GM19467 (cell line): ENCODE measurements at regions not wholly inside any gene's neighbourhood (a gene's known extent, or its start where the extent isn't known, plus 50 kb on each side); places are given as distances from the start of the nearest gene placed in this dataset.
"Not testable (repeated sequence)": the region's sequence is repeated elsewhere in the genome, so short reads cannot be mapped to it uniquely, and the experiment has no call there.

Experiments used
- ATAC-seq: cut with Tn5 transposase; IDR thresholded peaks from one replicate; pipeline ENCODE4 v1.9.1; 2021; ENCODE audit warnings: mild to moderate bottlenecking, moderate library complexity; ENCODE audit not compliant: unreplicated experiment

GRCh38 chr13:66237411-66238062 is 992.6 kb downstream of the PCDH9 start:
- ATAC-seq, result no peak

- no peak for ATAC-seq
These were observed 996.0 kb downstream of the PCDH9 start for GRCh38 chr13:66234159-66234558.

DNA sequence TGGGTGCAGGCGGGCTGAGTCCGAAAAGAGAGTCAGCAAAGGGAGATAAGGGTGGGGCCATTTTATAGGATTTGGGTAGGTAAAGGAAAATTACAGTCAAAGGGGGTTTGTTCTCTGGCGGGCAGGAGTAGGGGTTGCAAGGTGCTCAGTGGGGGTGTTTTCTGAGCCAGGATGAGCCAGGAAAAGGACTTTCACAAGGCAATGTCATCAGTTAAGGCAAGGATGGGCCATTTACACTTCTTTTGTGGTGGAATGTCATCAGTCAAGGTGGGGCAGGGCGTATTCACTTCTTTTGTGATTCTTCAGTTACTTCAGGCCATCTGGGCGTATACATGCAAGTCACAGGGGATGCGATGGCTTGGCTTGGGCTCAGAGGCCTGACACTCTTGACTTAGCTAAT is 998.2 kb downstream of the PCDH9 start:
- ATAC-seq, result not testable (repeated sequence)

- ATAC-seq, result no peak
These were observed 1005.1 kb downstream of the PCDH9 start for GRCh38 chr13:66225072-66225471.

- no peak for ATAC-seq
These were observed 1005.5 kb downstream of the PCDH9 start for GRCh38 chr13:66224663-66225062.

- no peak for ATAC-seq
These were observed 1007.2 kb downstream of the PCDH9 start for GRCh38 chr13:66222926-66223325.

DNA sequence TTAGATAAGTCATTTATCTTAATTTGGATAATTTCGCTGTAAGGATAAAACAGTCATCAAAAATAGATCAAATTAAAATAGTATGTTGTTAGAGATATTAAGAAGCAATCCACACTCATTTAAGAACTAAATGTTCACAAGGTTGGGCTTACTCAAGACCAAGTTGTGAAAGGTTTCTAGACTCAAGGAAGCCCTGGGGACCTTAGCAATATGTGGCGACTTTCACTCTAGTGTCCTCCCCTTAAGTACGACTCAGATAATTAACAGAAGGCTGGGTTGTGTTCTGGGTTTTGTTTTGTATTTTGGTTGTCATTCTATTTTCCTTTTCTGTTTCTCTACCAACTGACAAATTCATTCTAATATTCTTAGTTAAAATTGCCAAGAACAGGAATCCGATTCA is 1008.0 kb downstream of the PCDH9 start:
- ATAC-seq, result no peak

DNA sequence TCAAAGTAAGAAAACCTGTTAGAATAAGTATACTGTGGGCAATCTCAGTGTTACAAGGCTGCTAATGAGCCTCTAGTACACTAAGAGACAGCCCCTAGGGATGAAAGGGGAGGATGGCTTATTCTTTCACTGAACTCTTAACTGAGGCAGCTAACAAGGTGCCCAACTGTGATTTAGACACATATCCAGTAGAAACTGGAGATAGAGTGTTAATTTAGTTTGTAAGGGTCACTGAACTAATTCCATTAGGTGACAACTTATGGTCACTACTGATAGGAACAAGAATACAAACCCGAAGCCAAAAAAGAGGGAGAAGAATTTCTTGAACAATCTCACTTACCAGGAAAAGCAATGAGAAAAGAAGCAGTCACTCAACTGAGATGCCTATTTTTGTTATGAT is 1010.6 kb downstream of the PCDH9 start:
- ATAC-seq, result no peak

- no peak for ATAC-seq
These were observed 1011.6 kb downstream of the PCDH9 start for GRCh38 chr13:66218583-66218982.

DNA sequence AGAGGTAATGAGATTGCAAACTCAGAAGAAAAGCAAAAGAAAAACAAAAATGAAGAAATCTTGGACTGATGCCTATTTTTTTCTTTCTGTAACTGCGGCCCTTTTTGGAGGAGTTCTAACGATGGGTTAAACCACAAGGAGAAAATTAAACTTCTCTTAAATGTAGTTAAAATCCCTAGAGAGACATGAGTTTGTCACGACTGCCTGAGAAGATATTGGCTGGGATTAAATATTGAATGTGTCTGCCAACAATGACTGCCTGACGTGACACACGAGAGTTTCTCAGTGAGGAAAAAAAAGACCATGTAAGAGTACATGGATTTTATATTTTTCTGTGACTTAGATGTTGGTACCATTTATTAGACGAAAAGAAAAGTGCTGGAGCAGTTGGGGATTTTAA is 1013.4 kb downstream of the PCDH9 start:
- no peak for ATAC-seq

GRCh38 chr13:66214467-66214866 is 1015.7 kb downstream of the PCDH9 start:
- ATAC-seq, result no peak

- ATAC-seq, result peak; percentile 48
These were observed 1017.6 kb downstream of the PCDH9 start for GRCh38 chr13:66212511-66212910.

GRCh38 chr13:66210677-66211076 is 1019.5 kb downstream of the PCDH9 start:
- no peak for ATAC-seq

DNA sequence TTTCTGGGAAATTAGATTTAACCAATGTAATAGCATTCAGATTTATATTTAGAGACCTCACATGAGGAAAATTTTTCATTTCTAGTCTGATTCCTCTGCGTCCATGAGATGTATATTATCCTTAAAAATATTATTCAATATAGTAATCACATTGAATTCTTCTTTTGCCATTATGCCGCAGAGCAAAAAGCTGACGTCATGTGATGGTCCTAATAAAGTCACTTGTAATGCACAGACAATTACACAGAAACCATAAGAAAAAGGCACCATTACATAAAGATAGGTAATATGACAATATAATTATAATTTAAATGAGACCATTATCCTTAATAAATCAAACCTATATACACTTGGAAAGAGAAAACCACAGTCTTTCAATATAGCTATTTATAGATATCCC is 1021.5 kb downstream of the PCDH9 start:
- ATAC-seq, result no peak

DNA sequence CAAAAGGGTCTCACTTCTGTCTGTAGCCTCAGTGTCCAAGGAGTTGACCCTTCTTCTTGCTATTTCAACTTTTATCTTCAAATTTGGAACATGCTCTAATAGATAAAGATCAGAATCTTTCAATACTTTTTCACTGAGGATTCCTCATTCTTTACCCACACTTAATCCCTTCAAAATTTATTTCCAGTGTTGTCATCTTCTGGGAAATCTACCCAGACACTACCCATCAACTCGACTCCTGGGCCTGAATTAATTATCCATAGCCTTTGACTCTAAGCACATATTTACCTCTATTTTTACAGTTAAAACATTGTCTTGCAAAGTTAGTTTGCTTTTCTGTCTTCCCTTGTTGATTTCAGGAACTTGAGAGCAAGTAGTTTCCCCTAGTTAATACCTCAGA is 1022.5 kb downstream of the PCDH9 start:
- ATAC-seq, result no peak

DNA sequence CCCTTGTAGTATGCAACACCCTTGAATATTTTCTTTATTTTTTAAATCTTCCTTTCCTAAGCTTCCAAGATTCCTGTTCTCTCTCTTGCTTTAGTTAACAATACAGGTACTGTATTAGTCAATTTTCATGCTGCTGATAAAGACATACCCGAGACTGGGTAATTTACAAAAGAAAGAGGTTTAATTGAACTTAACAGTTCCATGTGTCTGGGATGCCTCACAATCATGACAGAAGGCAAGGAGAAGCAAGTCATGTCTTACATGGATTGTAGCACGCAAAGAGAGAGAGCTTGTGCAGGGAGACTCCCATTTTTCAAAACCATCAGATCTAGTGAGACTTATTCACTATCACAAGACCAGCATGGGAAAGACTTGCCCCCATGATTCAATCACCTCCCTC is 1024.3 kb downstream of the PCDH9 start:
- no peak for ATAC-seq

DNA sequence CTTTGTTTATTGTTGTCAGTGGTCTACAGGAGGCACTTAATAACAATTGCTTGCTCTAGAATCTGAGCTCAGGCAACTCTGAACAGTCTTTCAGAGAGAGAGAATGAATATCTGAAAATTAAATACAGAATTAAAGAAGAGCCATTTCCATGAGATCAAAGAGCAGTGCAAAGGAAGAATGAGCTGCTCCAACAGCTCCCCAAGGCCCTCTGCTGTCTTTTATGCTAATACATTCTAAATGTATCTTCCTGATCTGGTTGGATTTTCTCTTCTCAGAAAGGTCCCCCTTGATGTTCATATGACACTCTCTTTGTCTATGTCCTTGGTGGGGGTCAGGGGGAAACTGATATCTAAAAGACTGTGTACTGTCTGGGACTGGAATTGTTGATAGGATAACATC is 1029.6 kb downstream of the PCDH9 start:
- no peak for ATAC-seq

- no peak for ATAC-seq
These were observed 1034.9 kb downstream of the PCDH9 start for GRCh38 chr13:66195238-66195637.

DNA sequence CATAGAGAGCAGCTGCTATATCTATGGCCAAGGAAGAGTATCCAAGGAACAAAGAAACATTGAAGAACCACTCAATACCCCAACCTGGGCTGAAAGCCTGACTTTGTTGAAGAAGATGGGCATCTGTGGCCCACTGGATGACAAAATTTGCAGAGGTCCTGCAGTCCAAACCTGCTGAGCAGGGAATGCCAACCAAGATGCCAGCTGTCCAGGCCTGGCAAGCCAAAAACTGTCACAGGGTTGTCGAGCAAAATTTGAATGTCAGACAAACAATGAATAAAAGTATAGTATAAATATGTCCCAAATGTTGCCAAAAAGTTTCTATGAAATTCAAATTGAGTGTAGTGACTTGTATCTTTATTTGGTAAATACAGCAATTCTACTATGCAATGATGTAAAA is 1040.2 kb downstream of the PCDH9 start:
- no peak for ATAC-seq

DNA sequence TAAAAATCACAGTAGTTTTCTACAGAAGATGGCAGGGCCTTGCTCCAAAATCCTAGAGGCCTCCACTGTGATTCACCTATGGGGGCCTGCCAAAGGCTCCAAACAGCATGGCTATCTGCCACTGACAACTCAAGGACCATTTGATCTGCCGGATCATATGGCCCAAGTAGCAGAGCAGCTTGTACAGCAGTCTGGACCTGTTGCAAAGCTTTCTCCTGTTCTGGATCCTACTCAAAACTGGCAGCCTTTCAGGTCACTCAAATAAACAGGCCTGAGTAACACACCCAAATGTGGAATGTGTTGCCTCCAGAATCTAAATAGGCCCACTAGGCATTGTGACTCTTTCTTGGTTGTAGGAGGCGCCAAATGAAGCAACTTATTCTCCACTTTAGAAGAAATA is 1049.3 kb downstream of the PCDH9 start:
- ATAC-seq, result no peak

- no peak for ATAC-seq
These were observed 1058.2 kb downstream of the PCDH9 start for GRCh38 chr13:66171920-66172319.

GRCh38 chr13:66162470-66162869 is 1067.7 kb downstream of the PCDH9 start:
- no peak for ATAC-seq

DNA sequence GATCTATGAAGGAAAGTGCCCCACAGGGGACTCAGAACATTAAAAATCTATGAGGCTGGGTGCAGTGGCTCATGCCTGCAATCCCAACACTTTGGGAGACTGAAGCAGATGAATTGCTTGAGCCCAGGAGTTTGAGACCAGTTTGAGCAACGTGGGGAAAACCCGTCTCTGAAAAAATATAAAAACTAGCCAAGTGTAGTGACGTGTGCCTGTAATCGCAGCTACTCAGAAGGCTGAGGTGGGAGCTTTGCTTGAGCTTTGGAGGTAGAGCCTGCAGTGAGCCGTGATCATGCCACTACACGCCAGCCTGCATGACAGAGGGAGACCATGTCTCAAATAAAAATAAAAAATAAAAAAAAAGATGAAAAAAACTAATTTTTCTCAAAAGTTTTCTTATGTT is 1070.6 kb downstream of the PCDH9 start:
- no peak for ATAC-seq
